GM18505 (cell line): ENCODE measurements at regions not wholly inside any gene's neighbourhood (a gene's known extent, or its start where the extent isn't known, plus 50 kb on each side); places are given as distances from the start of the nearest gene placed in this dataset.
"Not testable (repeated sequence)": the region's sequence is repeated elsewhere in the genome, so short reads cannot be mapped to it uniquely, and the experiment has no call there.

ENCODE experiments used
- ATAC-seq: cut with Tn5 transposase; IDR thresholded peaks from one replicate; pipeline ENCODE4 v1.9.1; 2021; ENCODE audit not compliant: unreplicated experiment
- POLR2A ChIP-seq: IDR thresholded peaks from 4 replicates; pipeline ENCODE4 v1.6.1; 2011; ENCODE audit warnings: borderline replicate concordance; ENCODE audit not compliant: insufficient read depth, insufficient read length; ENCODE audit errors: extremely low read depth

GRCh38 chr17:51463353-51463752 is 203.0 kb downstream of the UTP18 start:
- TF ChIP-seq POLR2A = no peak

GRCh38 chr17:51467336-51467735 is 207.0 kb downstream of the UTP18 start:
- no peak for ATAC-seq
- no peak for TF ChIP-seq POLR2A

More at GRCh38 chr17:51463353-51463752, 203.0 kb downstream of the UTP18 start:
- ATAC-seq = no peak

GRCh38 chr17:51472670-51473205 is 212.4 kb downstream of the UTP18 start:
- no peak for TF ChIP-seq POLR2A
- no peak for ATAC-seq

- no peak for TF ChIP-seq POLR2A
- ATAC-seq = no peak
These were observed 214.4 kb downstream of the UTP18 start for GRCh38 chr17:51474764-51475163.

- no peak for ATAC-seq
- TF ChIP-seq POLR2A = no peak
These were observed 215.4 kb downstream of the UTP18 start for GRCh38 chr17:51475730-51476129.

- ATAC-seq = no peak
- TF ChIP-seq POLR2A = no peak
These were observed 219.0 kb downstream of the UTP18 start for GRCh38 chr17:51479303-51479702.

GRCh38 chr17:51481370-51481769 is 221.0 kb downstream of the UTP18 start:
- no peak for TF ChIP-seq POLR2A
- ATAC-seq = no peak

GRCh38 chr17:51482248-51482647 is 221.9 kb downstream of the UTP18 start:
- ATAC-seq = not testable (repeated sequence)

GRCh38 chr17:51486091-51486490 is 225.7 kb downstream of the UTP18 start:
- ATAC-seq = no peak
- no peak for TF ChIP-seq POLR2A

GRCh38 chr17:51486885-51487520 is 226.7 kb downstream of the UTP18 start:
- no peak for ATAC-seq

GRCh38 chr17:51487947-51488346 is 227.6 kb downstream of the UTP18 start:
- TF ChIP-seq POLR2A = no peak
- ATAC-seq = no peak

More at GRCh38 chr17:51486885-51487520, 226.7 kb downstream of the UTP18 start:
- TF ChIP-seq POLR2A = no peak

- no peak for TF ChIP-seq POLR2A
- no peak for ATAC-seq
These were observed 231.1 kb downstream of the UTP18 start for GRCh38 chr17:51491416-51491815.

GRCh38 chr17:51493206-51493605 is 232.9 kb downstream of the UTP18 start:
- TF ChIP-seq POLR2A = no peak
- no peak for ATAC-seq

- TF ChIP-seq POLR2A = no peak
- no peak for ATAC-seq
These were observed 236.0 kb downstream of the UTP18 start for GRCh38 chr17:51496378-51496777.

- no peak for ATAC-seq
- TF ChIP-seq POLR2A = no peak
These were observed 239.6 kb downstream of the UTP18 start for GRCh38 chr17:51499897-51500296.
